Fibroblast of skin of left quadriceps (primary cell): ENCODE measurements at regions not wholly inside any gene's neighbourhood (a gene's known extent, or its start where the extent isn't known, plus 50 kb on each side); places are given as distances from the start of the nearest gene placed in this dataset.
"Not testable (repeated sequence)": the region's sequence is repeated elsewhere in the genome, so short reads cannot be mapped to it uniquely, and the experiment has no call there.

ENCODE experiments used
- DNase-seq, 2 experiments: peaks; one replicate each; pipeline ENCODE4 v3.0.0-alpha.2; 2013; ENCODE audit warnings: low read depth in 2 of 2

DNA sequence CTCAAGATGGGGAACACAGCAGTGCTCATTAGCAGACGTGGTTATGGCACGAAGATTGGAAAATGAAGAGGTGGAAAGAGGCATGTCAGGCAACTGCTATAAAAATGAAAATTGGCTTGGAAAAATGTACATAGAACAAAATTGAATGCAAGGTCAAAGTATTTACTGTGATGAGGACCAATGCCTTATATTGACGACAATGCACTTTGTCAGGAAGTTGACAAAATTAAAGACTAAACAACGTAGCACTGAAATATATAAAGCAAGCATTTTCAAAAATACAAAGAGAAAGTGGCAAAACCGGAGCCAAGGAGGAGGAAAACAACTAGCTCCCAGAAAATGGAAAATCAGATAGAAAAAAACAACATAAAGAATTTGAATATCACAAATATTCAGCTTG is 113.7 kb upstream of the SGCG start:
- DNase-seq = no peak

- peak; percentile 48 for DNase-seq
These were observed 111.2 kb upstream of the SGCG start for GRCh38 chr13:23069566-23069965.

DNA sequence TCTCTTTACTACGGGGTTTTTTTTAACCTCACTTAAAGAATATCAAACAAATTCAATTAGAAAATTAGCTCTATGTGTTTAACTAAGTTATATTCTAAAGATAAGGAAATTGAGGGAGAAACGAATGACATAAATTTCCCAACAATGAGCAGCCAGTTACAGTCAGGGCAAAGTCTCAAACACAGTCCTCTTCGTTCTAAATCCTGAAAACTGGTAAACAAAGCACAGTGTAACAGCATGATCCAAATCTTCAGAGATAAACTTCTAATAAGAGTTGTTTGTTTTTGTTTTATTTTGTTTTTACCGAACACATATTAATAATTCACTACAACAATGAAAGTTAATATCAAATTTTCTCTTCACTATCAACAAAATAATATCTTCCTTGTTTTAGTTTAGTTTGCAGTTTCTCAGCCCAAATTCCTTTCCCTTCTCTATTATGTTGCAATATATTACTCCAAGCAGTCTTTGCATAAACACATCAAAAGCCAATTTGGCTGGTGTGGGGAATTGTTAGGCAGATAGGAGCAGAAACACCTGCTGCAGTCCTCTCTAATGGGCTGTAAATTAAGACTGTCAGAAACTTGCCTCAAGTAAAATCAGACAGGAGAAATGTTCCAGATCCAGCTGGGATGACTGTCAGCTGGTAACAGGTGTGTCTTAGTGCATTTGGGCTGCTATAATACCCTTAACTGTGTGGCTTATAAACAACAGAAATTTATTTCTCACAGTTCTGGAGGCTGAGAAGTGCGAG is 106.5 kb upstream of the SGCG start:
- DNase-seq = no peak

DNA sequence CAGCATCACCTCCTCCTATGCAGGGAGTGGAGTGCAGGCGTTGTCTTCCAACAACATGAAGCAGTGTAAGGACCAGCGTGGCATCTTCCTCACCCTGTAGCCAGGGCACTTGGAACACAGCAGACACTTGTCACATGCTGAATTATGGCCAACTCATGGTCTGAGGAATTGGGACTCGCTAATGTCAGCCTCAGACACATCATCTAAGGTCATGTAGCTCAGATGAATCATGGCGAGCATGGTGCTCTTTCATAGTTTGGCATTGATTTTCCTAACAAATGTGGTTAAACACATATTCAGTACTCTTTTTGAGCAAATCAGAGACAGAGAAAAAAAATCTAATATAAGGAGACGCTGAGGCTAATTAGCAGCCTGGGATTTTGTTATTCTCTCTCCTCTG is 99.6 kb upstream of the SGCG start:
- no peak for DNase-seq

- no peak for DNase-seq
These were observed 98.9 kb upstream of the SGCG start for GRCh38 chr13:23081901-23082300.

- no peak for DNase-seq
These were observed 93.7 kb upstream of the SGCG start for GRCh38 chr13:23086968-23087623.

- DNase-seq = no peak
These were observed 92.9 kb upstream of the SGCG start for GRCh38 chr13:23087880-23088279.

GRCh38 chr13:23098161-23098907 is 82.4 kb upstream of the SGCG start:
- peak in 1 of 2 experiments; percentile 6 for DNase-seq

- DNase-seq = no peak
These were observed 75.7 kb upstream of the SGCG start for GRCh38 chr13:23105051-23105450.

GRCh38 chr13:23107665-23108064 is 73.1 kb upstream of the SGCG start:
- no peak for DNase-seq

DNA sequence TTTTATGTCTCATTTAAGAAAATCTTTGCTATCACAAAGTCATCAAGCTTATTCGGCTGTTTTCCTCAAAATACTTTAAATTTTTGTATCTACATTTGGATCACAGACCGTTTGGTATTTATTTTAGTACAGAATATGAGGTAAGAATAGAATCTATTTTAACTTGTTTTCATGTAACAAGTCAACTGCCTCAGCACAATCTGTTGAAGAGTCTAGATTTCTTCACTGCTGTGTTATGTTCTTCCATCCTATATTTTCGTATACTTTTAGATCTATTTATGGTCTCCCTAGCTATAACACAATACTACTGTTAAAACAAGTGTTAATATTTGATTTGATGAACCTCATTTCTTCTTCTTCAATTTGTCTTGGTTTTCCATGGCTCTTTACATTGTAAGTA is 61.6 kb upstream of the SGCG start:
- no peak for DNase-seq

- not testable (repeated sequence) for DNase-seq
These were observed 53.2 kb upstream of the SGCG start for GRCh38 chr13:23127540-23127939.

DNA sequence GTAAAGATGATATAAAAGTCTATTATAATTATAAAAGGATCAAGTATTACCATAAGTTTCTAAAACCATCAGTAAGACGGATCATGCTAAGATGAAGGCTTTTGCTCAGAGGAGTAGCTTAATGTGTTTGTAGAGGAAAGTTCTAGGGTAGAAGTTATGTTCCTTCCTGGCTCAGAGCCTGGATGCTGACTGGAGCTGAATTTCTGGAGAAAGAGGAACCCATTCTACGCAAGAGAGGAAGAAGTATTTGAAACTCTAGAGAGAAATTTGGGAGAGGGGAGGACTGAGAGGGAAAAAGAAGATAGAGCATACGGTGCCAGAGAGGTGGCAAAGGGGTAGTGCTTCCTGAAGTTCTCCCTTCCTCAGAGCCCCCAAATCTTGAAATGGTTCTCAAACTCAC is 51.4 kb upstream of the SGCG start:
- DNase-seq = no peak
